B cell (primary cell): ENCODE measurements at regions not wholly inside any gene's neighbourhood (a gene's known extent, or its start where the extent isn't known, plus 50 kb on each side); places are given as distances from the start of the nearest gene placed in this dataset.

ENCODE experiments used
- ATAC-seq: fragments of 200-7000 bp; cut with Tn5 transposase; one replicate; pipeline ENCODE4 v1.10.0; 2021; ENCODE audit warnings: low read depth, mild to moderate bottlenecking, moderate number of reproducible peaks, moderate library complexity
- CTCF ChIA-PET: fragments of 350-600 bp; sonication (Branson Sonifier 250); formaldehyde crosslinking; loops from one replicate; lab custom pipeline; 2021; ENCODE audit warnings: antibody characterized with exemption, inconsistent platforms; lab: Charles Lee
- POLR2A ChIA-PET: fragments of 350-600 bp; sonication (Branson Sonifier 250); formaldehyde crosslinking; loops from one replicate; lab custom pipeline; 2021; ENCODE audit warnings: antibody characterized with exemption; lab: Charles Lee
- DNase-seq: peaks from one replicate; pipeline ENCODE4 v3.0.0; 2013
- H2AFZ ChIP-seq: 2 replicates; pipeline ENCODE4 v1.6.1; 2012; ENCODE audit warnings: mild to moderate bottlenecking, low read depth, low read length; ENCODE audit not compliant: insufficient read depth, poor library complexity, severe bottlenecking
- H3K27ac ChIP-seq, 2 donors: 1 replicate in 1 of 2; 2 replicates in 1 of 2; pipeline ENCODE4 v1.5.1; 2012 to 2013; ENCODE audit warnings: low read length in 2 of 2, mild to moderate bottlenecking in 2 of 2, moderate library complexity in 1 of 2
- H3K27me3 ChIP-seq, 4 experiments: fragments of 200-600 bp in 1 of 4; sonication (generic) in 1 of 4; replicated peaks in 1 of 4; 1 replicate in 2 of 4; 2 replicates in 2 of 4; pipeline versions ENCODE4 v1.6.1 to v1.7.0; 2013 to 2016; ENCODE audit warnings: low read length in 3 of 4, mild to moderate bottlenecking in 2 of 4, mixed read lengths in 1 of 4, moderate library complexity in 1 of 4; ENCODE audit not compliant: insufficient read depth in 4 of 4, control insufficient read depth in 3 of 4; ENCODE audit errors: control extremely low read depth in 1 of 4
- H3K36me3 ChIP-seq, 2 experiments: replicated peaks in 1 of 2; 1 replicate in 1 of 2; 2 replicates in 1 of 2; pipeline versions ENCODE4 v1.6.1 to v1.7.1; 2013; ENCODE audit warnings: low read length in 1 of 2; ENCODE audit not compliant: insufficient read depth in 2 of 2, control insufficient read depth in 1 of 2; ENCODE audit errors: control extremely low read depth in 1 of 2, extremely low read depth in 1 of 2
- H3K4me1 ChIP-seq, 2 donors: fragments of 200-600 bp in 1 of 2; sonication (generic) in 1 of 2; 1 replicate in 1 of 2; 2 replicates in 1 of 2; pipeline versions ENCODE4 v1.5.1 to v1.6.1; 2013 to 2017; ENCODE audit warnings: low read length in 2 of 2; ENCODE audit not compliant: control insufficient read depth in 2 of 2, insufficient read depth in 2 of 2
- H3K4me2 ChIP-seq: replicated peaks from 2 replicates; pipeline ENCODE3; 2012; ENCODE audit warnings: mild to moderate bottlenecking, low read depth, low read length; ENCODE audit not compliant: poor library complexity, severe bottlenecking
- H3K4me3 ChIP-seq, 5 experiments: fragments of 200-600 bp in 1 of 5; sonication (generic) in 1 of 5; 1 replicate in 3 of 5; 2 replicates in 2 of 5; pipeline versions ENCODE4 v1.5.1 to v1.7.0; 2011 to 2016; ENCODE audit warnings: low read length in 4 of 5, mild to moderate bottlenecking in 4 of 5, low read depth in 2 of 5, control low read depth in 1 of 5, moderate library complexity in 1 of 5; ENCODE audit not compliant: insufficient read depth in 1 of 5; ENCODE audit errors: control extremely low read depth in 1 of 5, extremely low read depth in 1 of 5
- H3K79me2 ChIP-seq: fragments of 200-600 bp; sonication (generic); one replicate; pipeline ENCODE4 v1.6.0; 2016; ENCODE audit warnings: low read length; ENCODE audit not compliant: control insufficient read depth, insufficient read depth
- H3K9ac ChIP-seq: fragments of 200-600 bp; sonication (generic); 2 replicates; pipeline ENCODE4 v1.6.1; 2017; ENCODE audit warnings: mild to moderate bottlenecking, low read length, moderate library complexity
- H3K9me3 ChIP-seq, 3 donors: one replicate each; pipeline versions ENCODE4 v1.6.1 to v1.7.1; 2013; ENCODE audit warnings: low read length in 2 of 3; ENCODE audit not compliant: control insufficient read depth in 2 of 3, insufficient read depth in 1 of 3; ENCODE audit errors: control extremely low read depth in 1 of 3
- H4K20me1 ChIP-seq: 2 replicates; pipeline ENCODE4 v1.6.0; 2012; ENCODE audit warnings: mild to moderate bottlenecking, low read length; ENCODE audit not compliant: insufficient read depth, control insufficient read depth, poor library complexity, severe bottlenecking
- H3K27ac Mint-ChIP-seq: one replicate; pipeline ENCODE4 v1.8.0; 2021; ENCODE audit warnings: mixed read lengths
- H3K27me3 Mint-ChIP-seq: one replicate; pipeline ENCODE4 v1.8.0; 2021; ENCODE audit warnings: mixed read lengths
- H3K4me1 Mint-ChIP-seq: one replicate; pipeline ENCODE4 v1.8.0; 2021; ENCODE audit warnings: mixed read lengths
- H3K4me3 Mint-ChIP-seq: one replicate; pipeline ENCODE4 v1.8.0; 2021; ENCODE audit warnings: mixed read lengths
- H3K9me3 Mint-ChIP-seq: one replicate; pipeline ENCODE4 v1.8.0; 2022; ENCODE audit warnings: mixed read lengths; ENCODE audit not compliant: insufficient read depth
- EZH2 ChIP-seq: IDR thresholded peaks from 2 replicates; pipeline ENCODE4 v1.6.1; 2012; ENCODE audit warnings: borderline replicate concordance, low read depth, mild to moderate bottlenecking, moderate library complexity, low read length; ENCODE audit not compliant: insufficient read depth, poor library complexity, severe bottlenecking
- WGBS: methylation state at CpG from one replicate; pipeline ENCODE4 v1.1.5; 2013; ENCODE audit warnings: missing lambda C conversion rate; ENCODE audit not compliant: insufficient coverage; 5-methylcytosine and 5-hydroxymethylcytosine counted together
- intact Hi-C: fragments of 100-400 bp; cut with micrococcal nuclease; formaldehyde crosslinking; loops from one replicate; pipeline ENCODE4 v1.10.0; 2022
- TF ChIP-seq, protein P1 (sequence below): fragments of 200-600 bp; IDR thresholded peaks from one replicate; pipeline ENCODE4 v1.8.0; 2022; ENCODE audit warnings: antibody characterized with exemption, mild to moderate bottlenecking

DNA sequence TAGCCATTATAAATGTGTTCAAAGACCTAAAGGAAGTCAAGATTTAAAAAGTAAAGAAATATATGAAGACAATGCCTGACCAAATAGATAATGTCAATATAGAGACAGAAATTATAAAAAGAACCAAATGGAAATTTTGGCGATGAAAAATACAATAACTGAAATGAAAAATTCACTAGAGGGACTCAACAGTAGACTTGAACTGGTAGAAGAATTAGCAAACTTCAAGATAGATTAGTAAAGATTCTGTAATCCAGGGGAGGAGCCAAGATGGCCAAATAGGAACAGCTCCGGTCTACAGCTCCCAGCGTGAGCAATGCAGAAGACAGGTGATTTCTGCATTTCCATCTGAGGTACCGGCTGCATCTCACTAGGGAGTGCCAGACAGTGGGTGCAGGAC is 433.2 kb downstream of the HINT1 start:
- no peaks in the 10 kb centered on the region for H3K79me2 ChIP-seq
- CTCF ChIA-PET, result no interaction called here
- POLR2A ChIA-PET, result no interaction called here
- no peak overlapping the region for H3K9ac ChIP-seq
- no peaks in the 10 kb centered on the region for H4K20me1 ChIP-seq
- DNase-seq (no peak), ATAC-seq (no peak)
- no peaks in the 10 kb centered on the region for H3K4me1 ChIP-seq
- H3K27ac Mint-ChIP-seq, result no peak overlapping the region
- no peak overlapping the region for H3K27ac ChIP-seq
- H3K4me1 Mint-ChIP-seq, result no peaks in the 10 kb centered on the region
- WGBS, result 97% methylated on average over 3 of the region's 4 CpGs
- TF ChIP-seq EZH2, result no peak
- TF ChIP-seq, protein P1, sequence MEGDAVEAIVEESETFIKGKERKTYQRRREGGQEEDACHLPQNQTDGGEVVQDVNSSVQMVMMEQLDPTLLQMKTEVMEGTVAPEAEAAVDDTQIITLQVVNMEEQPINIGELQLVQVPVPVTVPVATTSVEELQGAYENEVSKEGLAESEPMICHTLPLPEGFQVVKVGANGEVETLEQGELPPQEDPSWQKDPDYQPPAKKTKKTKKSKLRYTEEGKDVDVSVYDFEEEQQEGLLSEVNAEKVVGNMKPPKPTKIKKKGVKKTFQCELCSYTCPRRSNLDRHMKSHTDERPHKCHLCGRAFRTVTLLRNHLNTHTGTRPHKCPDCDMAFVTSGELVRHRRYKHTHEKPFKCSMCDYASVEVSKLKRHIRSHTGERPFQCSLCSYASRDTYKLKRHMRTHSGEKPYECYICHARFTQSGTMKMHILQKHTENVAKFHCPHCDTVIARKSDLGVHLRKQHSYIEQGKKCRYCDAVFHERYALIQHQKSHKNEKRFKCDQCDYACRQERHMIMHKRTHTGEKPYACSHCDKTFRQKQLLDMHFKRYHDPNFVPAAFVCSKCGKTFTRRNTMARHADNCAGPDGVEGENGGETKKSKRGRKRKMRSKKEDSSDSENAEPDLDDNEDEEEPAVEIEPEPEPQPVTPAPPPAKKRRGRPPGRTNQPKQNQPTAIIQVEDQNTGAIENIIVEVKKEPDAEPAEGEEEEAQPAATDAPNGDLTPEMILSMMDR, result no peak
- H3K4me3 Mint-ChIP-seq, result no peak overlapping the region
- no peak overlapping the region for H2AFZ ChIP-seq
- no peak overlapping the region for H3K4me2 ChIP-seq
- peaks cover 0 to 4% (median 0%) of the 10 kb centered on the region in 3 donors for H3K9me3 ChIP-seq
- intact Hi-C loops, result no loop called here
- H3K36me3 ChIP-seq, result no peaks in the 10 kb centered on the region
- H3K4me3 ChIP-seq, result no peak overlapping the region
- H3K27me3 Mint-ChIP-seq, result no peaks in the 10 kb centered on the region
- peaks cover 3% of the 10 kb centered on the region for H3K9me3 Mint-ChIP-seq
- H3K27me3 ChIP-seq, result no peaks in the 10 kb centered on the region

DNA sequence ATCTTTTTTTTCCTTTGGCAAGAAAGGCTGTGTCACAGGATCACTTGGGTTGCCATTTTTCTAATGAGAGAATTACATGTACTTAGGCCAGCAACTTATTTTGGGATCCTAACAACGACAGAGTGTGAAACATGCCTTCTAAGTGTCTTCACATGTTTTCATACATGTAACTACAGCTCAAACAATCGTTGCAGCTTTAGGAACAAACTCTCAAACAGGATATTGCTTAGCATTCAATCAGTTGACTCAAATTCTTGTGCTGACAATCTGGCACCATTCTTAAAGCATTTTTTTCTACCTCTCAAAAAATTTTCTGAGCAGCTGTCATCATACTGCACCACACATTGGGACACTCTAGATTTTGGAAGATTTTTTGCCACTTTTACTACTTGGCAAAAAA is 435.5 kb downstream of the HINT1 start:
- POLR2A ChIA-PET, result no interaction called here
- Histone ChIP-seq H2AFZ (no peak overlapping the region), H3K27ac (no peak overlapping the region), H3K9me3 (peaks cover 0 to 4% (median 0%) of the 10 kb centered on the region in 3 donors), H3K4me2 (no peak overlapping the region), H3K36me3 (no peaks in the 10 kb centered on the region), H3K27me3 (no peaks in the 10 kb centered on the region), H4K20me1 (no peaks in the 10 kb centered on the region), H3K4me1 (no peaks in the 10 kb centered on the region), H3K79me2 (no peaks in the 10 kb centered on the region), H3K9ac (no peak overlapping the region), H3K4me3 (no peak overlapping the region)
- peaks cover 3% of the 10 kb centered on the region for H3K9me3 Mint-ChIP-seq
- intact Hi-C loops, result no loop called here
- WGBS, result 42% methylated on average over 2 of the region's 2 CpGs
- no peak overlapping the region for H3K27ac Mint-ChIP-seq
- DNase-seq, result no peak
- TF ChIP-seq EZH2, result no peak
- TF ChIP-seq, protein P1, result no peak
- CTCF ChIA-PET, result no interaction called here
- no peaks in the 10 kb centered on the region for H3K4me1 Mint-ChIP-seq
- ATAC-seq, result no peak
- no peaks in the 10 kb centered on the region for H3K27me3 Mint-ChIP-seq
- H3K4me3 Mint-ChIP-seq, result no peak overlapping the region
